Omental fat pad (tissue), 3 donors: ENCODE measurements at regions not wholly inside any gene's neighbourhood (a gene's known extent, or its start where the extent isn't known, plus 50 kb on each side); places are given as distances from the start of the nearest gene placed in this dataset.

Source experiments
- ATAC-seq: fragments of 150-250 bp; one replicate; pipeline ENCODE4 v1.9.1; 2016; ENCODE audit warnings: mild to moderate bottlenecking, moderate library complexity; ENCODE audit not compliant: low FRiP score
- DNase-seq: peaks from one replicate; pipeline ENCODE4 v3.0.0-alpha.2; 2019; ENCODE audit warnings: low spot score
- CTCF ChIP-seq, 3 donors: fragments of 450-650 bp; IDR thresholded peaks; one replicate each; pipeline ENCODE4 v1.5.1; 2016 to 2017; ENCODE audit warnings: antibody characterized with exemption in 3 of 3, mild to moderate bottlenecking in 3 of 3, moderate library complexity in 2 of 3

GRCh38 chr10:112898540-112899390, 51.3 kb upstream of the TCF7L2 start:
- no peak for TF ChIP-seq CTCF (IDR thresholded peaks at IDR 0.05)
- peak; percentile 76 for ATAC-seq
- no peak for DNase-seq

GRCh38 chr10:112899391-112900065, 50.5 kb upstream of the TCF7L2 start:
- no peak for TF ChIP-seq CTCF (IDR thresholded peaks at IDR 0.05)
- DNase-seq = no peak
- ATAC-seq = no peak
